IMR-90 (cell line): ENCODE measurements at regions not wholly inside any gene's neighbourhood (a gene's known extent, or its start where the extent isn't known, plus 50 kb on each side); places are given as distances from the start of the nearest gene placed in this dataset.

ENCODE experiments used
- ATAC-seq: fragments of 200-7000 bp; cut with Tn5 transposase; 2 replicates; pipeline ENCODE4 v1.9.1; 2020; ENCODE audit warnings: low read depth, mild to moderate bottlenecking, moderate library complexity
- BruUV-seq: library from RNA; stranded (reverse); fragments of 400-500 nt; replicated peaks from 2 replicates; lab custom pipeline; 2021; lab: Mats Ljungman, UMichigan
- CTCF ChIA-PET: fragments of 300-600 bp; formaldehyde crosslinking; extraction: SDS; loops from one replicate; lab custom pipeline; 2021; ENCODE audit warnings: antibody characterized with exemption; lab: Yijun Ruan, JAX
- POLR2A ChIA-PET: fragments of 300-600 bp; sonication (Branson Sonifier 250); formaldehyde crosslinking; loops from one replicate; lab custom pipeline; 2022; ENCODE audit warnings: antibody characterized with exemption; ENCODE audit not compliant: unreplicated experiment; lab: Charles Lee
- DNase-seq: peaks from one replicate; pipeline ENCODE4 v3.0.0; 2013
- H2AFZ ChIP-seq: replicated peaks from 2 replicates; pipeline ENCODE3; 2013; ENCODE audit warnings: low read length, mild to moderate bottlenecking; ENCODE audit not compliant: poor library complexity
- H2AK5ac ChIP-seq: 2 replicates; pipeline ENCODE4 v1.6.1; 2013; ENCODE audit warnings: low read depth, low read length, inconsistent platforms
- H2AK9ac ChIP-seq: replicated peaks from 2 replicates; pipeline ENCODE3; 2013; ENCODE audit warnings: mild to moderate bottlenecking, low read depth, low read length, moderate library complexity; ENCODE audit not compliant: poor library complexity
- H2BK120ac ChIP-seq: 2 replicates; pipeline ENCODE4 v1.6.1; 2013; ENCODE audit warnings: low read depth, low read length, inconsistent platforms
- H2BK15ac ChIP-seq: 3 replicates; pipeline ENCODE4 v1.6.1; 2013; ENCODE audit warnings: low read depth, low read length, inconsistent platforms
- H2BK20ac ChIP-seq: 2 replicates; pipeline ENCODE4 v1.6.1; 2013; ENCODE audit warnings: low read depth, mild to moderate bottlenecking, inconsistent platforms, low read length, moderate library complexity
- H2BK5ac ChIP-seq: 2 replicates; pipeline ENCODE4 v1.6.1; 2013; ENCODE audit warnings: mild to moderate bottlenecking, low read depth, low read length, inconsistent platforms; ENCODE audit not compliant: poor library complexity, severe bottlenecking
- H3K14ac ChIP-seq: replicated peaks from 2 replicates; pipeline ENCODE4 v1.6.1; 2013; ENCODE audit warnings: low read depth, low read length, inconsistent platforms
- H3K18ac ChIP-seq: 2 replicates; pipeline ENCODE4 v1.6.1; 2013; ENCODE audit warnings: low read depth, low read length, control low read depth
- H3K23ac ChIP-seq: 2 replicates; pipeline ENCODE4 v1.6.1; 2013; ENCODE audit warnings: low read depth, low read length, inconsistent platforms
- H3K27ac ChIP-seq: 2 replicates; pipeline ENCODE4 v1.5.1; 2013; ENCODE audit warnings: mild to moderate bottlenecking, control low read depth, low read length; ENCODE audit not compliant: insufficient read depth
- H3K27me3 ChIP-seq: 2 replicates; pipeline ENCODE4 v1.6.1; 2013; ENCODE audit warnings: low read length; ENCODE audit not compliant: control insufficient read depth, insufficient read depth
- H3K36me3 ChIP-seq: 2 replicates; pipeline ENCODE4 v1.6.1; 2013; ENCODE audit warnings: low read length, mixed read lengths; ENCODE audit not compliant: control insufficient read depth, insufficient read depth
- H3K4ac ChIP-seq: 2 replicates; pipeline ENCODE4 v1.6.1; 2013; ENCODE audit warnings: low read depth, low read length, inconsistent platforms
- H3K4me1 ChIP-seq: 2 replicates; pipeline ENCODE4 v1.6.1; 2013; ENCODE audit warnings: low read length, mixed read lengths; ENCODE audit not compliant: control insufficient read depth, insufficient read depth
- H3K4me2 ChIP-seq: 2 replicates; pipeline ENCODE4 v1.6.1; 2013; ENCODE audit warnings: low read depth, mild to moderate bottlenecking, control low read depth, low read length, moderate library complexity
- H3K4me3 ChIP-seq: 2 replicates; pipeline ENCODE4 v1.5.1; 2013; ENCODE audit warnings: low read depth, mild to moderate bottlenecking, control low read depth, low read length, moderate library complexity; ENCODE audit not compliant: insufficient read depth
- H3K56ac ChIP-seq: 2 replicates; pipeline ENCODE4 v1.6.1; 2013; ENCODE audit warnings: low read length, inconsistent platforms; ENCODE audit not compliant: insufficient read depth; ENCODE audit errors: extremely low read depth
- H3K79me1 ChIP-seq, 2 experiments: 2 replicates each; pipeline ENCODE4 v1.6.1; 2013; ENCODE audit warnings: low read length in 2 of 2, inconsistent platforms in 1 of 2, low read depth in 1 of 2
- H3K9ac ChIP-seq: 2 replicates; pipeline ENCODE4 v1.6.1; 2013; ENCODE audit warnings: low read depth, low read length, control low read depth
- H3K9me1 ChIP-seq: 2 replicates; pipeline ENCODE4 v1.6.1; 2013; ENCODE audit warnings: low read length, inconsistent platforms; ENCODE audit not compliant: insufficient read depth
- H3K9me3 ChIP-seq: 2 replicates; pipeline ENCODE4 v1.6.1; 2013; ENCODE audit warnings: low read length; ENCODE audit not compliant: control insufficient read depth, insufficient read depth
- H4K20me1 ChIP-seq: 2 replicates; pipeline ENCODE4 v1.6.1; 2013; ENCODE audit warnings: low read length, inconsistent platforms; ENCODE audit not compliant: insufficient read depth
- H4K5ac ChIP-seq: 2 replicates; pipeline ENCODE4 v1.6.1; 2013; ENCODE audit warnings: mild to moderate bottlenecking, low read depth, low read length, control low read depth
- H4K8ac ChIP-seq, 2 experiments: 2 replicates each; pipeline ENCODE4 v1.6.1; 2013; ENCODE audit warnings: low read depth in 2 of 2, low read length in 2 of 2, control low read depth in 1 of 2, inconsistent platforms in 1 of 2
- H4K91ac ChIP-seq: 2 replicates; pipeline ENCODE4 v1.6.1; 2013; ENCODE audit warnings: low read depth, low read length, inconsistent platforms; ENCODE audit not compliant: insufficient read depth
- BHLHE40 ChIP-seq: fragments of 150-350 bp; IDR thresholded peaks from 2 replicates; pipeline ENCODE4 v1.6.1; 2016; ENCODE audit warnings: mild to moderate bottlenecking, low read depth, low read length
- CEBPB ChIP-seq: IDR thresholded peaks from 2 replicates; pipeline ENCODE4 v1.6.1; 2012; ENCODE audit warnings: low read depth, low read length, improper control_type of control experiment
- CHD1 ChIP-seq: IDR thresholded peaks from 2 replicates; pipeline ENCODE4 v1.6.1; 2012; ENCODE audit warnings: low read depth, low read length, improper control_type of control experiment
- FOS ChIP-seq: fragments of 150-350 bp; IDR thresholded peaks from 2 replicates; pipeline ENCODE4 v1.6.1; 2016; ENCODE audit warnings: low read depth, low read length
- MAFK ChIP-seq: IDR thresholded peaks from 2 replicates; pipeline ENCODE4 v1.6.1; 2012; ENCODE audit warnings: low read depth, low read length, improper control_type of control experiment
- MAZ ChIP-seq: IDR thresholded peaks from 2 replicates; pipeline ENCODE4 v1.6.1; 2012; ENCODE audit warnings: low read depth, mild to moderate bottlenecking, low read length, improper control_type of control experiment, moderate library complexity, borderline replicate concordance
- MXI1 ChIP-seq: IDR thresholded peaks from 2 replicates; pipeline ENCODE4 v1.6.1; 2012; ENCODE audit warnings: low read depth, mild to moderate bottlenecking, low read length, moderate library complexity, borderline replicate concordance
- NFE2L2 ChIP-seq: fragments of 150-350 bp; IDR thresholded peaks from 2 replicates; pipeline ENCODE4 v1.6.1; 2016; ENCODE audit warnings: low read depth, mild to moderate bottlenecking, low read length
- POLR2A ChIP-seq: IDR thresholded peaks from 2 replicates; pipeline ENCODE4 v1.6.1; 2012; ENCODE audit warnings: mild to moderate bottlenecking, low read depth, low read length
- RAD21 ChIP-seq: IDR thresholded peaks from 2 replicates; pipeline ENCODE4 v1.6.1; 2012; ENCODE audit warnings: low read length, improper control_type of control experiment
- RCOR1 ChIP-seq: IDR thresholded peaks from 2 replicates; pipeline ENCODE4 v1.6.1; 2012; ENCODE audit warnings: mild to moderate bottlenecking, low read length, improper control_type of control experiment; ENCODE audit not compliant: insufficient replicate concordance
- RFX5 ChIP-seq: IDR thresholded peaks from 2 replicates; pipeline ENCODE4 v1.8.0; 2012; ENCODE audit warnings: low read depth, mild to moderate bottlenecking, low read length, moderate library complexity
- SMC3 ChIP-seq: fragments of 150-350 bp; IDR thresholded peaks from 2 replicates; pipeline ENCODE4 v1.6.1; 2016; ENCODE audit warnings: low read depth, mild to moderate bottlenecking, antibody characterized with exemption, low read length, moderate library complexity
- WGBS, 2 experiments: methylation state at CpG; one replicate each; pipeline versions ENCODE4 v1.1.5 to v1.1.7; 2013; ENCODE audit warnings: missing lambda C conversion rate in 2 of 2; ENCODE audit not compliant: insufficient read length in 1 of 2; ENCODE audit errors: extremely low coverage in 2 of 2; 5-methylcytosine and 5-hydroxymethylcytosine counted together
- dilution Hi-C: fragments of 300-500 bp; cut with HindIII; formaldehyde crosslinking; loops from one replicate; pipeline ENCODE4 v1.14.3; 2018; ENCODE audit warnings: low sequenced_read_pairs; ENCODE audit not compliant: unreplicated experiment
- in situ Hi-C: fragments of 300-500 bp; cut with MboI; formaldehyde crosslinking; loops from 3 replicates; pipeline ENCODE4 v1.14.3; 2019; ENCODE audit warnings: low sequenced_read_pairs, inconsistent platforms, mixed read lengths
- intact Hi-C: fragments of 100-400 bp; cut with micrococcal nuclease; formaldehyde crosslinking; loops from 2 replicates; pipeline ENCODE4 v1.10.0; 2022
- TF ChIP-seq, protein P1 (sequence below): fragments of 150-350 bp; IDR thresholded peaks from 2 replicates; pipeline ENCODE4 v1.6.1; 2017; ENCODE audit warnings: mild to moderate bottlenecking, antibody characterized with exemption, low read length, low read depth
- TF ChIP-seq, protein P2 (sequence below): conservative IDR thresholded peaks from 2 replicates; pipeline ENCODE4 v1.5.1; 2012; ENCODE audit warnings: mild to moderate bottlenecking, low read depth, low read length, improper control_type of control experiment
- TF ChIP-seq, protein P3 (sequence below): fragments of 150-350 bp; IDR thresholded peaks from 2 replicates; pipeline ENCODE4 v1.6.1; 2016; ENCODE audit warnings: low read depth, mild to moderate bottlenecking, low read length, moderate library complexity, borderline replicate concordance

- Histone ChIP-seq H3K18ac (no peak overlapping the region), H3K9me1 (no peaks in the 10 kb centered on the region), H4K5ac (no peak overlapping the region), H2AFZ (no peak overlapping the region), H4K20me1 (no peaks in the 10 kb centered on the region), H2AK5ac (no peak overlapping the region), H3K56ac (no peak overlapping the region), H2AK9ac (no peak overlapping the region), H4K8ac (no peak overlapping the region), H3K9me3 (no peaks in the 10 kb centered on the region; the same call in 1 of the 2 replicates), H3K23ac (no peak overlapping the region), H3K27ac (no peak overlapping the region), H2BK20ac (no peak overlapping the region), H3K27me3 (no peaks in the 10 kb centered on the region), H3K14ac (no peak overlapping the region), H3K4ac (no peak overlapping the region), H2BK15ac (no peak overlapping the region), H2BK120ac (no peak overlapping the region), H3K4me1 (no peaks in the 10 kb centered on the region), H3K79me1 (no peaks in the 10 kb centered on the region), H4K91ac (no peak overlapping the region), H2BK5ac (no peak overlapping the region), H3K4me2 (no peak overlapping the region), H3K4me3 (no peak overlapping the region), H3K9ac (no peak overlapping the region), H3K36me3 (no peaks in the 10 kb centered on the region)
- BruUV-seq: no TSS peak
- in situ Hi-C loops (no loop called here), intact Hi-C loops (no loop called here), dilution Hi-C loops (no loop called here)
- POLR2A ChIA-PET: no interaction called here
- CTCF ChIA-PET: no interaction called here
- TF ChIP-seq CHD1: no peak
- TF ChIP-seq, protein P1, sequence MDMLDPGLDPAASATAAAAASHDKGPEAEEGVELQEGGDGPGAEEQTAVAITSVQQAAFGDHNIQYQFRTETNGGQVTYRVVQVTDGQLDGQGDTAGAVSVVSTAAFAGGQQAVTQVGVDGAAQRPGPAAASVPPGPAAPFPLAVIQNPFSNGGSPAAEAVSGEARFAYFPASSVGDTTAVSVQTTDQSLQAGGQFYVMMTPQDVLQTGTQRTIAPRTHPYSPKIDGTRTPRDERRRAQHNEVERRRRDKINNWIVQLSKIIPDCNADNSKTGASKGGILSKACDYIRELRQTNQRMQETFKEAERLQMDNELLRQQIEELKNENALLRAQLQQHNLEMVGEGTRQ: no peak
- no peak for TF ChIP-seq NFE2L2
- TF ChIP-seq MXI1: no peak
- no peak for TF ChIP-seq POLR2A
- TF ChIP-seq RCOR1: no peak
- TF ChIP-seq FOS: no peak
- no peak for TF ChIP-seq MAFK
- TF ChIP-seq RFX5: no peak
- TF ChIP-seq, protein P2, sequence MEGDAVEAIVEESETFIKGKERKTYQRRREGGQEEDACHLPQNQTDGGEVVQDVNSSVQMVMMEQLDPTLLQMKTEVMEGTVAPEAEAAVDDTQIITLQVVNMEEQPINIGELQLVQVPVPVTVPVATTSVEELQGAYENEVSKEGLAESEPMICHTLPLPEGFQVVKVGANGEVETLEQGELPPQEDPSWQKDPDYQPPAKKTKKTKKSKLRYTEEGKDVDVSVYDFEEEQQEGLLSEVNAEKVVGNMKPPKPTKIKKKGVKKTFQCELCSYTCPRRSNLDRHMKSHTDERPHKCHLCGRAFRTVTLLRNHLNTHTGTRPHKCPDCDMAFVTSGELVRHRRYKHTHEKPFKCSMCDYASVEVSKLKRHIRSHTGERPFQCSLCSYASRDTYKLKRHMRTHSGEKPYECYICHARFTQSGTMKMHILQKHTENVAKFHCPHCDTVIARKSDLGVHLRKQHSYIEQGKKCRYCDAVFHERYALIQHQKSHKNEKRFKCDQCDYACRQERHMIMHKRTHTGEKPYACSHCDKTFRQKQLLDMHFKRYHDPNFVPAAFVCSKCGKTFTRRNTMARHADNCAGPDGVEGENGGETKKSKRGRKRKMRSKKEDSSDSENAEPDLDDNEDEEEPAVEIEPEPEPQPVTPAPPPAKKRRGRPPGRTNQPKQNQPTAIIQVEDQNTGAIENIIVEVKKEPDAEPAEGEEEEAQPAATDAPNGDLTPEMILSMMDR: no peak
- TF ChIP-seq RAD21: no peak
- TF ChIP-seq, protein P3, sequence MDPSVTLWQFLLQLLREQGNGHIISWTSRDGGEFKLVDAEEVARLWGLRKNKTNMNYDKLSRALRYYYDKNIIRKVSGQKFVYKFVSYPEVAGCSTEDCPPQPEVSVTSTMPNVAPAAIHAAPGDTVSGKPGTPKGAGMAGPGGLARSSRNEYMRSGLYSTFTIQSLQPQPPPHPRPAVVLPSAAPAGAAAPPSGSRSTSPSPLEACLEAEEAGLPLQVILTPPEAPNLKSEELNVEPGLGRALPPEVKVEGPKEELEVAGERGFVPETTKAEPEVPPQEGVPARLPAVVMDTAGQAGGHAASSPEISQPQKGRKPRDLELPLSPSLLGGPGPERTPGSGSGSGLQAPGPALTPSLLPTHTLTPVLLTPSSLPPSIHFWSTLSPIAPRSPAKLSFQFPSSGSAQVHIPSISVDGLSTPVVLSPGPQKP: no peak
- TF ChIP-seq MAZ: no peak
- no peak for TF ChIP-seq BHLHE40
- TF ChIP-seq CEBPB: no peak
- TF ChIP-seq SMC3: no peak
- no peak for ATAC-seq
- DNase-seq: no peak
- WGBS, 2 experiments: no CpG with 5 or more reads among the region's 2 CpGs
Observed at GRCh38 chrX:94511564-94511963, 837.6 kb downstream of the FAM133A start.
